Gastroesophageal sphincter (tissue), 3 donors: ENCODE measurements at regions not wholly inside any gene's neighbourhood (a gene's known extent, or its start where the extent isn't known, plus 50 kb on each side); places are given as distances from the start of the nearest gene placed in this dataset.

ENCODE experiments used
- POLR2AphosphoS5 ChIP-seq: sonication (generic); formaldehyde crosslinking; IDR thresholded peaks from one replicate; pipeline ENCODE4 v1.6.1; 2017; ENCODE audit warnings: antibody characterized with exemption
- TF ChIP-seq, protein P1 (sequence below), 4 experiments: fragments of 200-600 bp in 2 of 4; fragments of 450-650 bp in 2 of 4; sonication (generic) in 1 of 4; IDR thresholded peaks; one replicate each; pipeline ENCODE4 v1.5.1; 2017 to 2019; ENCODE audit warnings: antibody characterized with exemption in 4 of 4, mild to moderate bottlenecking in 2 of 4, moderate library complexity in 2 of 4

DNA sequence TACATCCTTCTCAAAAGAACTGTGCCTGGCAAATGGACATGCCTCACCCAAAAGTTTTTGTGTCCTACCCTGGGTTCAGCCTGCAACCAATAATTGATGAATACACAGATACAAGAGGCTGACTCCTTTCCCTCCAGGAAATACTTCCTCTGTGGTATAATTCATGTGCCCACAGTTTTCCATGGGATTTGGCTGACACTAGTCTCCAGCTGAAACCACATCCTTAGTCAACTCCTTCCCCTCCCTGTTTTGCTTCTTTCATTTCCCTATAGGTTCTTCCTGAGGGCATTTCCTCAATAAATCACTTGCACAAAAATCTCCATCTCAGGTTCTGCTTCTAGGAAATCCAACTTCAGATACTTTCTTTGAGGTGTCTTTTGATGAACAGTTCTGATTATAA lies 436.6 kb upstream of the C1orf87 start:
- TF ChIP-seq, protein P1, sequence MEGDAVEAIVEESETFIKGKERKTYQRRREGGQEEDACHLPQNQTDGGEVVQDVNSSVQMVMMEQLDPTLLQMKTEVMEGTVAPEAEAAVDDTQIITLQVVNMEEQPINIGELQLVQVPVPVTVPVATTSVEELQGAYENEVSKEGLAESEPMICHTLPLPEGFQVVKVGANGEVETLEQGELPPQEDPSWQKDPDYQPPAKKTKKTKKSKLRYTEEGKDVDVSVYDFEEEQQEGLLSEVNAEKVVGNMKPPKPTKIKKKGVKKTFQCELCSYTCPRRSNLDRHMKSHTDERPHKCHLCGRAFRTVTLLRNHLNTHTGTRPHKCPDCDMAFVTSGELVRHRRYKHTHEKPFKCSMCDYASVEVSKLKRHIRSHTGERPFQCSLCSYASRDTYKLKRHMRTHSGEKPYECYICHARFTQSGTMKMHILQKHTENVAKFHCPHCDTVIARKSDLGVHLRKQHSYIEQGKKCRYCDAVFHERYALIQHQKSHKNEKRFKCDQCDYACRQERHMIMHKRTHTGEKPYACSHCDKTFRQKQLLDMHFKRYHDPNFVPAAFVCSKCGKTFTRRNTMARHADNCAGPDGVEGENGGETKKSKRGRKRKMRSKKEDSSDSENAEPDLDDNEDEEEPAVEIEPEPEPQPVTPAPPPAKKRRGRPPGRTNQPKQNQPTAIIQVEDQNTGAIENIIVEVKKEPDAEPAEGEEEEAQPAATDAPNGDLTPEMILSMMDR (IDR thresholded peaks at IDR 0.05): no peak
- no peak for TF ChIP-seq POLR2AphosphoS5
